HG03196 (cell line): ENCODE measurements at regions not wholly inside any gene's neighbourhood (a gene's known extent, or its start where the extent isn't known, plus 50 kb on each side); places are given as distances from the start of the nearest gene placed in this dataset.
"Not testable (repeated sequence)": the region's sequence is repeated elsewhere in the genome, so short reads cannot be mapped to it uniquely, and the experiment has no call there.

ENCODE experiments used
- ATAC-seq: cut with Tn5 transposase; IDR thresholded peaks from one replicate; pipeline ENCODE4 v1.9.1; 2021; ENCODE audit not compliant: unreplicated experiment

DNA sequence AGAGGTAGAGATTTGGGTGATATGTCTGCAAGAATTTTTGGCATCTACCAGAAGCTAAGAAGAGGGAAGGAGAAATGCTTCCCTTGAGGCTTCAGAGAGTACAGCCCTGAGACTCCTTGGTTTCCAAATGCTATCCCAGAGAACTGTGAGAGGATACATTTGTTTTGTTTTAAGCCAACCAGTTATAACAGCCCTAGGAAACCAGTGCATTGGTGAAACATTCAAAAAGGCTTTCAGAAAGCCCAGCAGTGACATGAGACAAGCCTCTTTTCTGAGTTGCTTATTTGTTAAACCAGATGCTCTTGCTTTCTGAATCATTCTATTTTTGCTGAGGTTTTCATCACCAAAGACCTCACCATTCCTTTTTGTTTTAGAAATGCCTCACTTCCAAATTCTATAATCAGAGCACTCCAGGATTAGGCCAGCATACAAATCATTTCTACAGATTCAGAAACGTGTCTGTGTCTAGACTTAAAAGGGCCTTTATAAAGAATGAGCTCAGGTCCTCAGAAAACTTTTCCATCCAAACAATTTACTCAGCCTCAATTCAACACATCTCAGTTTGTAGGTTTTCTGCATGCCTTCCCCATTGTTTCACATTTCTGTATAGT is 1617.8 kb upstream of the FLRT2 start:
- no peak for ATAC-seq

GRCh38 chr14:83913476-83913875 is 1616.5 kb upstream of the FLRT2 start:
- ATAC-seq = no peak

GRCh38 chr14:83918546-83918945 is 1611.4 kb upstream of the FLRT2 start:
- ATAC-seq = no peak

DNA sequence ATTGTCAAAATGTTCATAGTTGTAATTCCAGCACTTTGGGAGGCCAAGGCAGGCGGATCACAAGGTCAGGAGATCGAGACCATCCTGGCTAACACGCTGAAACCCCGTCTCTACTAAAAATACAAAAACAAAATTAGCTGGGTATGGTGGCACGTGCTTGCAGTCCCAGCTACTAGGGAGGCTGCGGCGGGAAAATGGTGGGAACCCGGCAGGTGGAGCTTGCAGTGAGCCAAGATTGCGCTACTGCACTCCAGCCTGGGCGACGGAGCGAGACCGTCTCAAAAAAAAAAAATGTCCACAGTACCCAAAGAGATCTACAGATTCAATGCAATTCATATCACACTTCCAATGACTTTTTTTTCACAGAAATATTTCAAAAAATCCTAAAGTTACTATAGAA is 1610.3 kb upstream of the FLRT2 start:
- ATAC-seq = not testable (repeated sequence)

DNA sequence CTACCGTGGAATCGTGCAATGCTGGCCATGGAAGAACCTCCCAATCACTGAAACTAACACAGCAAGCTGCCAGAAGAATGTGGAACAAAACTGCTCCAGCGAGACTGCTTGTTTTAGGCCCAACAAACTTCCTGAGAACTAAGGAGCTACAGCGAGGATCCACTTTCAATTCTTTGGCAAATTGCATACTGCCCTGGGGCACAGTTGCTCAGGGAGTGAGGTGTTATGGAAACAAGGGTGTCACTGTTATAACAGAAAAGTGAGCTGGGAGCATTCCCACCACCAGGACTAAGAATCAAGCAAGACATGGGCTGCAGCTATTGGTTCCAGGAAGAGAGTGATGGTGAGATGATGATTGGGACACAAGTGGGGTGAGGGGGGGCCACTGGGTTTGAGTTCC is 1606.1 kb upstream of the FLRT2 start:
- no peak for ATAC-seq

DNA sequence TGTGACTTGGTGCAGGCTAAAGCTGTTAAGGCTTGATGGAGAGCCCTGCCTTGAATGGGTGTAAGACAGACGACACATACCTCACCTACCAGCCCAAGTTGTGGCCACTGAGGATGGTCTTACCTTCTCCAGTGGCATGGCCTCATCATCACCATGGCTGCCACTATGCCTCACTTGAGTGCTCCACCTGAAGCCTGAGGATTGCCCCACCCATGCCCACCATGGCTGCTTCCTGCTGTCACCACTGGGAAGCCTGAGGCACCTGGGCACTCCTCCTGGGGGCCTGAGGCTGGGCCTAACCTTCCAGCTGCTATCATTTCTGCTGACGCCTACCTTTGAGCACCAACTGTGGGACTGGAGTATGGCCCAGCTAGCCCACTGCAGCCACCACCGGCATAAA is 1605.7 kb upstream of the FLRT2 start:
- no peak for ATAC-seq

GRCh38 chr14:83940253-83940652 is 1589.7 kb upstream of the FLRT2 start:
- ATAC-seq = no peak

DNA sequence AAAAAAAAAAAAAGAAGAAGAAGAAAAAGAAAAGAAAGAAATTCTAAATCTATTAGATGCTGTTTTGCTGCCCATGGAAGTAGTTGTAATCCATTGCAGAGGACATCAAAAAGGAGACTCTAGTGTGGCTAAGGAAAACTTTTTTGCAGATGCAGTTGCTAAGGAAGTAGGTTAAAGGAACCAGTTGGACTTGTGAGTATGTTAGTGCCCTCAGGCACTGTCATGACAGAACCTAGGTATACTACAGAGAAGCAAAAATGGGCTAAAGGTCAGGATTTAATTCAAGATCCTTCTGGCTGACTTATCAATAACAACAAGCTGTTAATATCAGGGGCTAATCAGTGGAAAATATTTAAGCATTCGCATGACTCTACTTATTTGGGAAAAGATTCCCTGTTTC is 1571.6 kb upstream of the FLRT2 start:
- no peak for ATAC-seq

- no peak for ATAC-seq
Observed at GRCh38 chr14:83960832-83961512, 1569.0 kb upstream of the FLRT2 start.

- no peak for ATAC-seq
Observed at GRCh38 chr14:83969998-83970397, 1559.9 kb upstream of the FLRT2 start.

DNA sequence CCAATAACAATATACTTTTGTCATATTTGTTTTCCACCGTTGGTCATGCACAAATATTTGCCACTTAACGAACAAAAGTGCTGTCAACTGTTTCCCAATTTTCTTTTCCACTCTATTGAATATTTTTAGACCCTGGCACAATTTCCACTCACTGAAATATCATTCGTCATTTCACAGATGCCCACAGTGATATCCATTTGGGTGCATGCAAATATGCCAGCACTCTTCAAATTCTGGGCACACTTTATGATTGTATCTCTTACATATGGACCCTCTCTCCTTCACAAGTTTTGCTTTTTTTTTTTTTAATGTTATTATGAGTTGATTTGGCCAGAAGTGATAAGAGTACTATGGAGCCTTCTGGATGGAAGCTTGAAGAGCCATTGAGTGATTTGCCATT is 1557.3 kb upstream of the FLRT2 start:
- no peak for ATAC-seq

GRCh38 chr14:83974647-83975163 is 1555.2 kb upstream of the FLRT2 start:
- ATAC-seq = no peak

DNA sequence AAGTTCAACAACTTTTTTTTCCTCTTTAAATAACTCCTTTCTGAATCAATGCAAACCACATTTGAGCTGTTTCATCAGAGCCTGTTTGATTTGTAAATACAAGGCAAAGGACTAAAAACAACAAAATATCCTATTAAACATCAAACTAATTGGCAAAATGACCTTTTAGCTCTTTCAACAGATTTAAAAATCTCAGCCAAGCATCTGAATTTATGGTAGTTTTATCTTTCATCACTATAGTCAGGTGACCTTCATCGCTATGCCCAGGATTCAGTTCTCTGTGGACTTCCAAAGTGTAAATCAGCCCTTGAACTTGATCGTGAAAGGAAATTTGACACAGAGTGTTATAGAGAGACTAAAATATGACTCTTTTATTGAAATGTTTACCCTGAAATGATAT is 1554.5 kb upstream of the FLRT2 start:
- no peak for ATAC-seq

DNA sequence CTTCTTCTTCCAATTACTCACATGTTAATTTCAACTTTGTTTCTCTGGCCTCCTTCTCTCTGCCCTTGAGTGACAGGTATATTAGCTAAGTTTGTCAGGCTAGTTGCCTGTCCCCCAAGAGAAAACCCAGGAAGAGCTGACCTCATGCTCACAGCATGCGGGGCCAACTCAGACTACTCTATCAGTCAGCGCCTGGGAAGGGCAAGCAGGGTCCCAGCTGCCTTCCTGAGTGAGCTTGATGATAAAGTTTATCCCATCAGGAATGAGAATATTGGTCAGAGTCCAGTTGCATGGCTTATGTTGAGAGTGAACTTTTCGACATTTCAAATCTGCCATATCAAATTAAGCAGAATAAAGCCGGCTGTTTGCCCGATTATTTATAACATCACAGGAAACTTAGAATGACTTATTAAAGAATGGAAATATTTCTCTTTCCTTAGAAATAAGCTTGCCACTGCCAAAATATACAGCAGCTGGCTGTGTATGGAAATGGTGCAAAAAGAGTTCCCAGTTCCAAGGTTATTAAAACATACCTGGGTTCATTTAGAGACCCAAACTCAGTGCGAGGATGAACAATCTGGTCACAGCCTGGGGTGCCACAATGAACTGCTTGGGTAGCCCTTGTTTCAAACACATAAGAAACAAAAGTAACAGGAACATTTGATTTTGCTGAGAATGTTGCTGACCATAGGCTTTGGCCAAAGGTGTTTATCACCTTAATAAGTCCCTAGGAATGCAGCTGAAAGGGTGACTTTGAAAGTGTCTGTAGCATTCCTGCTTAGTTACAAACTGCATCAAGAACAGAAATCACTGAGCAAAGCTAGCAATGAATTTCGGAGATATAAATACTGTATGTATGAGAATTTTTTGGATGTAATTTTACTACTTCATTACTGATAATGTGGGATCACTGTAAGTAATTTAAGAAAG is 1553.8 kb upstream of the FLRT2 start:
- ATAC-seq = no peak

- no peak for ATAC-seq
Observed at GRCh38 chr14:83977583-83977982, 1552.4 kb upstream of the FLRT2 start.

DNA sequence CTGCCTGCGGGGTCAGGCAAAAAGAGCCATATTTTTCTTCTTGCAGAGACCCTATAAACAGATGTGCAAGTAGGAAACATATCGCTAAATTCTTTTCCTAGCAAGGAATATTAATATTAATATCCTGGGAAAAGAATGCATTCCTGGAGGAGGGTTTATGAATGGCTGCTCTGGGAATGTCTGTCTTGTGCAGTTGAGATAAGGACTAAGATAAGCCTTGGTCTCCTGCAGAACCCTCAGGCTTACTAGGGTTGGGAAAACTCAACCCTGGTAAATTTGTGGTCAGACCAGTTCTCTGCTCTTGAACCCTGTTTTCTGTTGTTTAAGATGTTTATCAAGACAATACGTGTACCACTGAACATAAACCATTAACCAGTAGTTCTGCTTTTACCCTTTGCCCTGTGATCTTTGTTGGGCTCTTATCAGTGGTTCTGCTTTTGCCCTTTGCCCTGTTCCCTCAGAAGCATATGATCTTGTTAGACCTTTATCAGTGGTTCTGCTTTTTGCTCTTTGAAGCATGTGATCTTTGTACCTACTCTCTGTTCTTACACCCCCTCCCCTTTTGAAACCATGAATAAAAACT is 1548.2 kb upstream of the FLRT2 start:
- not testable (repeated sequence) for ATAC-seq

- no peak for ATAC-seq
Observed at GRCh38 chr14:83988275-83988674, 1541.7 kb upstream of the FLRT2 start.

- no peak for ATAC-seq
Observed at GRCh38 chr14:83991666-83992065, 1538.3 kb upstream of the FLRT2 start.

GRCh38 chr14:83992857-83993256 is 1537.1 kb upstream of the FLRT2 start:
- ATAC-seq = no peak

DNA sequence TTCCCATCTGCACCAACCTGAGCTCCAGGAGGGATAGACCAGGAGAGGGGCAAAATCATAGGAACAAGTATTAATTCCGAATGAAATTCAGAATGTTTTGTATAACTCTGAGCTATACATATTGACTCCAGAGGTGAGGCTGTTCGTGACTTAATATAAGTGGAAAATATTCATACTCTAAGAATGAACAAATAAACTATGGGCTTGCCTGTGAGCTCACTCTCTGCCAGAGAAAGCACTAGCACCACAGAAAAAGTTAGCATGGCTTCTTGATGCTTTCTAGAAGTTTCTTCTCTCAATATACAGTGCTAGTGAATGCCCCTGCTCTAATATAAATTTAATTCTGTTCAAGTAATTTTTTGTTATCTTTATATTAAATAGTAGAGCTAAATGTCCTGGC is 1536.4 kb upstream of the FLRT2 start:
- ATAC-seq = no peak

- no peak for ATAC-seq
Observed at GRCh38 chr14:83994020-83994419, 1535.9 kb upstream of the FLRT2 start.
